Keratinocyte (primary cell): ENCODE measurements at regions not wholly inside any gene's neighbourhood (a gene's known extent, or its start where the extent isn't known, plus 50 kb on each side); places are given as distances from the start of the nearest gene placed in this dataset.

Experiments
- DNase-seq: peaks from one replicate; pipeline ENCODE4 v3.0.0-alpha.2; 2011; ENCODE audit warnings: low read depth, missing footprints, low spot score
- FAIRE-seq: peaks from 2 replicates; lab custom pipeline; 2011; peaks lifted over from hg19 to GRCh38; lab: Jason Lieb, UNC
- H2AFZ ChIP-seq: 2 replicates; pipeline ENCODE4 v1.6.0; 2012; ENCODE audit warnings: low read length, control low read depth, inconsistent platforms; ENCODE audit not compliant: control insufficient read depth
- H3K27ac ChIP-seq: 2 replicates; pipeline ENCODE4 v1.5.1; 2011; ENCODE audit warnings: low read length; ENCODE audit not compliant: control insufficient read depth, insufficient read depth
- H3K27me3 ChIP-seq: 3 replicates; pipeline ENCODE4 v1.6.0; 2011; ENCODE audit warnings: low read length; ENCODE audit not compliant: control insufficient read depth, insufficient read depth; ENCODE audit errors: extremely low read depth
- H3K36me3 ChIP-seq, 2 experiments: 2 replicates in 1 of 2; 3 replicates in 1 of 2; pipeline ENCODE4 v1.5.1; 2011; ENCODE audit warnings: low read length in 2 of 2, mild to moderate bottlenecking in 1 of 2; ENCODE audit not compliant: control insufficient read depth in 2 of 2, insufficient read depth in 2 of 2; ENCODE audit errors: extremely low read depth in 1 of 2
- H3K4me1 ChIP-seq: 3 replicates; pipeline ENCODE4 v1.5.1; 2011; ENCODE audit warnings: low read length; ENCODE audit not compliant: control insufficient read depth, insufficient read depth; ENCODE audit errors: extremely low read depth
- H3K4me2 ChIP-seq: 3 replicates; pipeline ENCODE4 v1.6.0; 2011; ENCODE audit warnings: low read depth, low read length; ENCODE audit not compliant: control insufficient read depth, insufficient read depth; ENCODE audit errors: extremely low read depth
- H3K4me3 ChIP-seq, 3 experiments: fragments of 200-600 bp in 1 of 3; sonication (generic) in 1 of 3; 2 replicates in 2 of 3; 3 replicates in 1 of 3; pipeline ENCODE4 v1.5.1; 2011 to 2016; ENCODE audit warnings: low read length in 3 of 3, mild to moderate bottlenecking in 3 of 3, control low read depth in 2 of 3, inconsistent platforms in 1 of 3, low read depth in 1 of 3, mixed read lengths in 1 of 3, mixed run types in 1 of 3, moderate library complexity in 1 of 3; ENCODE audit not compliant: control insufficient read depth in 2 of 3, insufficient read depth in 2 of 3; ENCODE audit errors: extremely low read depth in 1 of 3
- H3K79me2 ChIP-seq: 2 replicates; pipeline ENCODE4 v1.6.0; 2012; ENCODE audit warnings: low read length; ENCODE audit not compliant: control insufficient read depth, insufficient read depth
- H3K9ac ChIP-seq: 3 replicates; pipeline ENCODE4 v1.6.0; 2011; ENCODE audit warnings: low read length; ENCODE audit not compliant: control insufficient read depth, insufficient read depth; ENCODE audit errors: extremely low read depth
- H3K9me1 ChIP-seq: 3 replicates; pipeline ENCODE4 v1.6.0; 2011; ENCODE audit warnings: low read length; ENCODE audit not compliant: control insufficient read depth, insufficient read depth; ENCODE audit errors: extremely low read depth
- H3K9me3 ChIP-seq: 2 replicates; pipeline ENCODE4 v1.5.1; 2012; ENCODE audit warnings: low read depth, low read length; ENCODE audit not compliant: control insufficient read depth
- H4K20me1 ChIP-seq: 3 replicates; pipeline ENCODE4 v1.6.0; 2011; ENCODE audit warnings: low read length; ENCODE audit not compliant: control insufficient read depth, insufficient read depth; ENCODE audit errors: extremely low read depth
- CTCF ChIP-seq, 3 experiments: IDR thresholded peaks in 1 of 3; conservative IDR thresholded peaks in 1 of 3; optimal IDR thresholded peaks in 1 of 3; 2 replicates in 2 of 3; 3 replicates in 1 of 3; pipeline versions ENCODE3 to v1.5.1; 2011; ENCODE audit warnings: low read length in 3 of 3, mild to moderate bottlenecking in 3 of 3, moderate library complexity in 2 of 3, control low read depth in 1 of 3, inconsistent platforms in 1 of 3; ENCODE audit not compliant: insufficient read depth in 2 of 3; ENCODE audit errors: extremely low read depth in 1 of 3
- EZH2 ChIP-seq: IDR thresholded peaks from one replicate; pipeline ENCODE4 v1.6.1; 2012; ENCODE audit warnings: inconsistent platforms, mild to moderate bottlenecking, low read length, moderate library complexity
- dilution Hi-C: fragments of 300-500 bp; cut with MboI; formaldehyde crosslinking; loops from one replicate; pipeline ENCODE4 v1.7.0; 2020; ENCODE audit warnings: low sequenced_read_pairs; ENCODE audit not compliant: extremely low pct_ligation_motif_present

- Histone ChIP-seq H3K27ac (no peak overlapping the region), H3K9me3 (no peaks in the 10 kb centered on the region), H3K9ac (no peak overlapping the region), H2AFZ (no peak overlapping the region), H3K4me1 (no peaks in the 10 kb centered on the region), H3K27me3 (no peaks in the 10 kb centered on the region), H3K79me2 (no peaks in the 10 kb centered on the region), H3K36me3 (no peaks in the 10 kb centered on the region), H3K4me2 (no peak overlapping the region), H3K4me3 (no peak overlapping the region), H3K9me1 (no peaks in the 10 kb centered on the region), H4K20me1 (no peaks in the 10 kb centered on the region)
- dilution Hi-C loops: no loop called here
- FAIRE-seq (no peak), DNase-seq (no peak)
- no peak for TF ChIP-seq CTCF (optimal IDR thresholded peaks at IDR 0.05 in 1 of 3, IDR thresholded peaks at IDR 0.05 in 1 of 3, conservative IDR thresholded peaks at IDR 0.05 in 1 of 3; ENCODE audit: extremely low read depth in 1 of 3, insufficient read depth in 2 of 3, low read length in 3 of 3)
- no peak for TF ChIP-seq EZH2
Measured at GRCh38 chr20:52457826-52458225, 266.2 kb upstream of the ZFP64 start.

GRCh38 chr20:52454660-52455059, 263.1 kb upstream of the ZFP64 start:
- H3K36me3 ChIP-seq: no peaks in the 10 kb centered on the region
- no peaks in the 10 kb centered on the region for H3K79me2 ChIP-seq
- no peak for DNase-seq
- dilution Hi-C loops: no loop called here
- H3K27me3 ChIP-seq: no peaks in the 10 kb centered on the region
- H3K4me1 ChIP-seq: no peaks in the 10 kb centered on the region
- no peak for TF ChIP-seq EZH2
- TF ChIP-seq CTCF (optimal IDR thresholded peaks at IDR 0.05 in 1 of 3, IDR thresholded peaks at IDR 0.05 in 1 of 3, conservative IDR thresholded peaks at IDR 0.05 in 1 of 3; ENCODE audit: extremely low read depth in 1 of 3, insufficient read depth in 2 of 3, low read length in 3 of 3): no peak
- no peak overlapping the region for H2AFZ ChIP-seq
- no peaks in the 10 kb centered on the region for H4K20me1 ChIP-seq
- no peaks in the 10 kb centered on the region for H3K9me1 ChIP-seq
- no peak overlapping the region for H3K4me2 ChIP-seq
- no peak overlapping the region for H3K27ac ChIP-seq
- H3K9ac ChIP-seq: no peak overlapping the region
- FAIRE-seq: no peak
- no peak overlapping the region for H3K4me3 ChIP-seq
- H3K9me3 ChIP-seq: no peaks in the 10 kb centered on the region
